MM.1S (cell line): ENCODE measurements at regions not wholly inside any gene's neighbourhood (a gene's known extent, or its start where the extent isn't known, plus 50 kb on each side); places are given as distances from the start of the nearest gene placed in this dataset.
A peak's percentile ranks its signal among the peaks of the same experiment; 100 is the strongest.

Experiments
- DNase-seq: peaks from one replicate; pipeline ENCODE4 v3.0.0-alpha.2; 2015
- H2AFZ ChIP-seq: fragments of 300-600 bp; sonication (generic); 2 replicates; pipeline ENCODE4 v1.6.0; 2016; ENCODE audit warnings: antibody characterized with exemption, low read length
- H3F3A ChIP-seq: fragments of 300-600 bp; sonication (generic); 2 replicates; pipeline ENCODE4 v1.6.1; 2016; ENCODE audit warnings: mild to moderate bottlenecking, antibody characterized with exemption, low read length, moderate library complexity, mixed read lengths; ENCODE audit not compliant: insufficient read depth
- H3K27ac ChIP-seq: fragments of 300-600 bp; sonication (generic); 2 replicates; pipeline ENCODE4 v1.5.1; 2016; ENCODE audit warnings: mild to moderate bottlenecking, low read length
- H3K27me3 ChIP-seq: fragments of 300-600 bp; sonication (generic); replicated peaks from 2 replicates; pipeline ENCODE4 v1.6.0; 2016; ENCODE audit warnings: low read length; ENCODE audit not compliant: insufficient read depth
- H3K36me3 ChIP-seq: fragments of 300-600 bp; sonication (generic); replicated peaks from 2 replicates; pipeline ENCODE4 v1.6.1; 2016; ENCODE audit warnings: mild to moderate bottlenecking, low read length, mixed read lengths; ENCODE audit not compliant: insufficient read depth
- H3K4me1 ChIP-seq: fragments of 300-600 bp; sonication (generic); 2 replicates; pipeline ENCODE4 v1.6.1; 2016; ENCODE audit warnings: low read length, mixed read lengths
- H3K4me2 ChIP-seq: fragments of 300-600 bp; sonication (generic); 2 replicates; pipeline ENCODE4 v1.6.0; 2016; ENCODE audit warnings: low read depth, low read length
- H3K4me3 ChIP-seq: fragments of 300-600 bp; sonication (generic); 2 replicates; pipeline ENCODE4 v1.5.1; 2016; ENCODE audit warnings: low read length, mixed read lengths
- H3K79me2 ChIP-seq: fragments of 300-600 bp; sonication (generic); 2 replicates; pipeline ENCODE4 v1.6.1; 2016; ENCODE audit warnings: mixed run types, low read length, mixed read lengths
- H3K9ac ChIP-seq: fragments of 300-600 bp; sonication (generic); 2 replicates; pipeline ENCODE4 v1.6.1; 2016; ENCODE audit warnings: low read length, mixed read lengths
- H3K9me2 ChIP-seq: fragments of 300-600 bp; sonication (generic); replicated peaks from 2 replicates; pipeline ENCODE4 v1.6.1; 2016; ENCODE audit warnings: mild to moderate bottlenecking, low read length, mixed read lengths; ENCODE audit not compliant: insufficient read depth
- H3K9me3 ChIP-seq: fragments of 300-600 bp; sonication (generic); replicated peaks from 2 replicates; pipeline ENCODE4 v1.6.1; 2016; ENCODE audit warnings: mild to moderate bottlenecking, low read length, mixed read lengths; ENCODE audit not compliant: insufficient read depth
- H4K20me1 ChIP-seq: fragments of 300-600 bp; sonication (generic); 2 replicates; pipeline ENCODE4 v1.6.1; 2016; ENCODE audit warnings: mild to moderate bottlenecking, low read length, moderate library complexity, mixed read lengths; ENCODE audit not compliant: insufficient read depth
- EZH2 ChIP-seq: fragments of 300-600 bp; sonication (generic); optimal IDR thresholded peaks from 2 replicates; pipeline ENCODE3; 2017; ENCODE audit warnings: low read depth, mild to moderate bottlenecking, antibody characterized with exemption, low read length, mixed read lengths
- EZH2phosphoT487 ChIP-seq: fragments of 300-600 bp; sonication (generic); IDR thresholded peaks from 2 replicates; pipeline ENCODE4 v1.6.1; 2018; ENCODE audit warnings: antibody characterized with exemption, low read length
- TF ChIP-seq, protein P1 (sequence below): fragments of 300-600 bp; sonication (generic); IDR thresholded peaks from 2 replicates; pipeline ENCODE4 v1.5.1; 2016; ENCODE audit warnings: antibody characterized with exemption, low read length, mixed read lengths

DNA sequence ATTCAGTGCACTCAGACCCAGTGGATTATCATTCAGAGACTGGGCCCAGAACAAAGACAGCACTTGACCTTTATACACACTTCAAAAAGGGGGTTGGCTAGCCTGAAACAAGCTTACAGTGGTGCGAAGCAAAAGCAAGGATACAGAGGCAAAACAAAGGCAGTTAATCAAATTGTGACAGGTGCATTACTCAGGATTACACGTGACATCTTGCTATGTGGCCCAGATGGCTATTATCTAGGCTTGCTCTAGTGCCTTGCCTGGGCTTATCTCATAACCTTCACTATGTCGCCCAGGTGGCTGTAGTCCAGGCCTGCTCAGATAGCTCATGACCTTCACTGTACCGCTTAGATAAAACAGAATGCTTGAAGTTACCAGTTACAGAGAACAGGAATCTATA is 1092.1 kb upstream of the PRKX start:
- no peak overlapping the region for H3K4me2 ChIP-seq
- no peaks in the 10 kb centered on the region for H3K9me2 ChIP-seq
- H3K9ac ChIP-seq = no peak overlapping the region
- no peaks in the 10 kb centered on the region for H3K9me3 ChIP-seq
- no peaks in the 10 kb centered on the region for H3K27me3 ChIP-seq
- no peak for DNase-seq
- H3K27ac ChIP-seq = no peak overlapping the region
- H2AFZ ChIP-seq = no peak overlapping the region
- H3F3A ChIP-seq = no peaks in the 10 kb centered on the region
- no peaks in the 10 kb centered on the region for H3K4me1 ChIP-seq
- H3K36me3 ChIP-seq = no peaks in the 10 kb centered on the region
- no peaks in the 10 kb centered on the region for H4K20me1 ChIP-seq
- TF ChIP-seq, protein P1, sequence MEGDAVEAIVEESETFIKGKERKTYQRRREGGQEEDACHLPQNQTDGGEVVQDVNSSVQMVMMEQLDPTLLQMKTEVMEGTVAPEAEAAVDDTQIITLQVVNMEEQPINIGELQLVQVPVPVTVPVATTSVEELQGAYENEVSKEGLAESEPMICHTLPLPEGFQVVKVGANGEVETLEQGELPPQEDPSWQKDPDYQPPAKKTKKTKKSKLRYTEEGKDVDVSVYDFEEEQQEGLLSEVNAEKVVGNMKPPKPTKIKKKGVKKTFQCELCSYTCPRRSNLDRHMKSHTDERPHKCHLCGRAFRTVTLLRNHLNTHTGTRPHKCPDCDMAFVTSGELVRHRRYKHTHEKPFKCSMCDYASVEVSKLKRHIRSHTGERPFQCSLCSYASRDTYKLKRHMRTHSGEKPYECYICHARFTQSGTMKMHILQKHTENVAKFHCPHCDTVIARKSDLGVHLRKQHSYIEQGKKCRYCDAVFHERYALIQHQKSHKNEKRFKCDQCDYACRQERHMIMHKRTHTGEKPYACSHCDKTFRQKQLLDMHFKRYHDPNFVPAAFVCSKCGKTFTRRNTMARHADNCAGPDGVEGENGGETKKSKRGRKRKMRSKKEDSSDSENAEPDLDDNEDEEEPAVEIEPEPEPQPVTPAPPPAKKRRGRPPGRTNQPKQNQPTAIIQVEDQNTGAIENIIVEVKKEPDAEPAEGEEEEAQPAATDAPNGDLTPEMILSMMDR = no peak
- TF ChIP-seq EZH2phosphoT487 = no peak
- no peak for TF ChIP-seq EZH2
- H3K79me2 ChIP-seq = no peaks in the 10 kb centered on the region
- no peak overlapping the region for H3K4me3 ChIP-seq

DNA sequence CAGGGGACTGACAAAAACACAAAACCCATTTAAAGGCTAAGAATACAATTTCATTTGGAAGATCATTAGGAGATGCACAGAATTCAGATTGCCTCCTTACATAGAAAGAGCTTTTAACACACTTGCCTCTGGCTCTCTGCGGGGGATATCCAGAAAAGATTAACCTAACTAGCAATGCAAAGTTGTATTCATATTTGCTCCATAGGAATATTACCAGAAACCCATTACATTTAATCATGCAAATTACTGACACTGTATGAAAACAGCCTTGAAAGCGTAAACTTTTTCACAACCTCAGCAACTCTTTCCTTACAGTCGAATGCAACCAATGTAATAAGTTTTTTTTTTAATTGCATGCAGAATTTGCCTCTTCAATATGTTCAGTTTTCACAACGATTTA is 1087.3 kb upstream of the PRKX start:
- DNase-seq = no peak
- TF ChIP-seq EZH2 = no peak
- no peak for TF ChIP-seq EZH2phosphoT487
- TF ChIP-seq, protein P1 = no peak
- H3K27ac ChIP-seq = no peak overlapping the region
- H3K4me2 ChIP-seq = no peak overlapping the region
- H3K27me3 ChIP-seq = no peaks in the 10 kb centered on the region
- no peaks in the 10 kb centered on the region for H4K20me1 ChIP-seq
- no peaks in the 10 kb centered on the region for H3K4me1 ChIP-seq
- H3K79me2 ChIP-seq = no peaks in the 10 kb centered on the region
- no peaks in the 10 kb centered on the region for H3F3A ChIP-seq
- H2AFZ ChIP-seq = no peak overlapping the region
- H3K9me3 ChIP-seq = no peaks in the 10 kb centered on the region
- no peak overlapping the region for H3K9ac ChIP-seq
- no peaks in the 10 kb centered on the region for H3K9me2 ChIP-seq
- H3K36me3 ChIP-seq = no peaks in the 10 kb centered on the region
- no peak overlapping the region for H3K4me3 ChIP-seq

DNA sequence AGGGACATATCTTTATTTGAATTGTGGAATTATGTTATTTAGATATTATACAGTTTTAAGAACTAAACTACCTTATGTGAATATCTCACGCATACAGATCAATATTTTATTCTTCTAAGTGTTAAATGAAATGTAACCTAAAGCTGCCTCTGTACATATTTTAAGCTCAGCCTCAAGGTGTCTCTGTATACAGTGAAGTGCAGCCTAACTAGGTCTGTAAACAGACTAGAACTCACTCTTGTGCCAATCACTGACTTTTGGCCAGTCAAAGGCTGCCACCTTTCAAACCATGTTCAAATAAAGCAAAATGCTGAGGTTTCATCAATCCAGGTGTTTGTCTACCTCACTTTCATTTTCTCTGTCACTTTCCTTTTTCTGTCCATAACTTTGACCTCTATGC is 1074.5 kb upstream of the PRKX start:
- Histone ChIP-seq H3K79me2 (no peaks in the 10 kb centered on the region), H3F3A (no peaks in the 10 kb centered on the region), H4K20me1 (no peaks in the 10 kb centered on the region), H3K36me3 (no peaks in the 10 kb centered on the region), H3K4me3 (no peak overlapping the region), H3K27me3 (no peaks in the 10 kb centered on the region), H3K9ac (no peak overlapping the region), H3K9me3 (no peaks in the 10 kb centered on the region), H3K4me1 (no peaks in the 10 kb centered on the region), H2AFZ (no peak overlapping the region), H3K4me2 (no peak overlapping the region), H3K9me2 (no peaks in the 10 kb centered on the region), H3K27ac (no peak overlapping the region)
- TF ChIP-seq, protein P1 = no peak
- TF ChIP-seq EZH2 = no peak
- no peak for TF ChIP-seq EZH2phosphoT487
- peak; percentile 34 for DNase-seq

DNA sequence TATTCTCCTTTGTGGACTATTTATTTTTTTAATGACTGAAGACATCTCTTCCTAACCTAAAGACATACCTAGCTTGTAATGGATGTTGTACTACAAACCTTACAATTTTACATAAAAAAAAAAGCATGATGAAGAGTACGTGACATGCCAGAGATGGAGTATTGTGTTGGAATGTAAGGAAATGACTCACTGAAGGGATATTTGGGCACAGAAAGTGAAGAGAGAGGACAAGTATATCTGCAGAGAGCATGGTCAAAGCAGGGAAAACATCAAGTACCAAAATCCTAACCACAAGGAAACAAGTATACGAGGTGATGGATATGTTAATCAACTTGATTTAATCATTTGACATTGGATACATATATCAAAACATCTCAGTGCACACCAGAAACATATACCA is 1051.4 kb upstream of the PRKX start:
- H4K20me1 ChIP-seq = no peaks in the 10 kb centered on the region
- H3K4me1 ChIP-seq = no peaks in the 10 kb centered on the region
- no peaks in the 10 kb centered on the region for H3K36me3 ChIP-seq
- no peak overlapping the region for H3K4me3 ChIP-seq
- no peak overlapping the region for H3K27ac ChIP-seq
- H3K4me2 ChIP-seq = no peak overlapping the region
- TF ChIP-seq EZH2 (no peak), EZH2phosphoT487 (no peak)
- TF ChIP-seq, protein P1 = no peak
- H3K27me3 ChIP-seq = no peaks in the 10 kb centered on the region
- no peak overlapping the region for H3K9ac ChIP-seq
- H2AFZ ChIP-seq = no peak overlapping the region
- H3K9me2 ChIP-seq = no peaks in the 10 kb centered on the region
- no peaks in the 10 kb centered on the region for H3F3A ChIP-seq
- H3K79me2 ChIP-seq = no peaks in the 10 kb centered on the region
- no peaks in the 10 kb centered on the region for H3K9me3 ChIP-seq
- no peak for DNase-seq
